Prostate gland (tissue), 2 donors: ENCODE measurements at regions not wholly inside any gene's neighbourhood (a gene's known extent, or its start where the extent isn't known, plus 50 kb on each side); places are given as distances from the start of the nearest gene placed in this dataset.
"Not testable (repeated sequence)": the region's sequence is repeated elsewhere in the genome, so short reads cannot be mapped to it uniquely, and the experiment has no call there.

Source experiments
- DNase-seq: peaks from one replicate; pipeline ENCODE4 v3.0.0-alpha.2; 2019; ENCODE audit warnings: low spot score
- H3K27ac ChIP-seq, 2 donors: fragments of 200-600 bp; sonication (generic); 2 replicates each; pipeline ENCODE4 v1.5.1; 2017 to 2019
- H3K27me3 ChIP-seq: fragments of 200-600 bp; sonication (generic); replicated peaks from 2 replicates; pipeline ENCODE4 v1.5.1; 2019; ENCODE audit not compliant: insufficient read depth
- H3K36me3 ChIP-seq, 2 donors: fragments of 200-600 bp; sonication (generic); 1 replicate in 1 of 2; 2 replicates in 1 of 2; pipeline versions ENCODE4 v1.5.1 to v1.8.1; 2017 to 2019
- H3K4me1 ChIP-seq: fragments of 200-600 bp; sonication (generic); replicated peaks from 2 replicates; pipeline ENCODE4 v1.5.1; 2019
- H3K4me3 ChIP-seq, 2 donors: fragments of 200-600 bp; sonication (generic); 2 replicates each; pipeline ENCODE4 v1.5.1; 2017 to 2019
- H3K9me3 ChIP-seq: fragments of 200-600 bp; sonication (generic); 2 replicates; pipeline ENCODE4 v1.5.1; 2017
- POLR2A ChIP-seq: fragments of 450-650 bp; IDR thresholded peaks from one replicate; pipeline ENCODE4 v1.6.1; 2016; ENCODE audit warnings: antibody characterized with exemption, mild to moderate bottlenecking
- POLR2AphosphoS5 ChIP-seq: sonication (generic); formaldehyde crosslinking; IDR thresholded peaks from one replicate; pipeline ENCODE4 v1.6.1; 2017; ENCODE audit warnings: antibody characterized with exemption
- WGBS: methylation state at CpG from one replicate; pipeline ENCODE4 v1.1.5; 2018; 5-methylcytosine and 5-hydroxymethylcytosine counted together
- intact Hi-C: fragments of 100-400 bp; cut with DNase I; formaldehyde crosslinking; loops from one replicate; pipeline ENCODE4 v1.14.2; 2022
- TF ChIP-seq, protein P1 (sequence below), 4 experiments: fragments of 200-600 bp in 2 of 4; fragments of 450-650 bp in 2 of 4; sonication (generic) in 2 of 4; IDR thresholded peaks; 1 replicate in 3 of 4; 2 replicates in 1 of 4; pipeline ENCODE4 v1.5.1; 2016 to 2019; ENCODE audit warnings: antibody characterized with exemption in 4 of 4, mild to moderate bottlenecking in 2 of 4, moderate library complexity in 2 of 4

DNA sequence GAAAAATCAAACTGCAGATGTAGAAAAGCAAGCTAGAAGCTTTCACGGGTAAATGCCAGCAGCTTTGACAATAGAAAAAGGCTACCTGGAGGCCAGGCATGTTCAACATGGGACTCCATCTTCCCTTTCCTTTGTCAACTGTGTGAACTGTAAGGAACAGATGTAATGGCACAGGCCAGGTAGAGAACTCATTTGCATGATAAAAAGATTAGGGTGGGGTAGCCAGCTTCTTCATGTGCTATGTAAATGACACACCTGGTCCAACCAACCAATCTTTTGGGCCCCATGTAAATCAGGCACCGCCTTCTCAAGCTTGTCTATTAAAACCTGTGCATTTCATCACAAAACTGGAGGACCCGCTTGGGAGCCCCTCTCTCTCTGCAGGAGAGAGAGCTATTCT is 686.5 kb upstream of the GOLIM4 start:
- TF ChIP-seq POLR2A (no peak), POLR2AphosphoS5 (no peak)
- TF ChIP-seq, protein P1, sequence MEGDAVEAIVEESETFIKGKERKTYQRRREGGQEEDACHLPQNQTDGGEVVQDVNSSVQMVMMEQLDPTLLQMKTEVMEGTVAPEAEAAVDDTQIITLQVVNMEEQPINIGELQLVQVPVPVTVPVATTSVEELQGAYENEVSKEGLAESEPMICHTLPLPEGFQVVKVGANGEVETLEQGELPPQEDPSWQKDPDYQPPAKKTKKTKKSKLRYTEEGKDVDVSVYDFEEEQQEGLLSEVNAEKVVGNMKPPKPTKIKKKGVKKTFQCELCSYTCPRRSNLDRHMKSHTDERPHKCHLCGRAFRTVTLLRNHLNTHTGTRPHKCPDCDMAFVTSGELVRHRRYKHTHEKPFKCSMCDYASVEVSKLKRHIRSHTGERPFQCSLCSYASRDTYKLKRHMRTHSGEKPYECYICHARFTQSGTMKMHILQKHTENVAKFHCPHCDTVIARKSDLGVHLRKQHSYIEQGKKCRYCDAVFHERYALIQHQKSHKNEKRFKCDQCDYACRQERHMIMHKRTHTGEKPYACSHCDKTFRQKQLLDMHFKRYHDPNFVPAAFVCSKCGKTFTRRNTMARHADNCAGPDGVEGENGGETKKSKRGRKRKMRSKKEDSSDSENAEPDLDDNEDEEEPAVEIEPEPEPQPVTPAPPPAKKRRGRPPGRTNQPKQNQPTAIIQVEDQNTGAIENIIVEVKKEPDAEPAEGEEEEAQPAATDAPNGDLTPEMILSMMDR (IDR thresholded peaks at IDR 0.05) = no peak
- no peaks in the 10 kb centered on the region for H3K36me3 ChIP-seq
- intact Hi-C loops = no loop called here
- WGBS = 88% methylated on average over 3 of the region's 3 CpGs
- no peaks in the 10 kb centered on the region for H3K27me3 ChIP-seq
- H3K27ac ChIP-seq = no peak overlapping the region
- H3K4me3 ChIP-seq = no peak overlapping the region
- no peaks in the 10 kb centered on the region for H3K9me3 ChIP-seq
- no peak for DNase-seq
- no peaks in the 10 kb centered on the region for H3K4me1 ChIP-seq

DNA sequence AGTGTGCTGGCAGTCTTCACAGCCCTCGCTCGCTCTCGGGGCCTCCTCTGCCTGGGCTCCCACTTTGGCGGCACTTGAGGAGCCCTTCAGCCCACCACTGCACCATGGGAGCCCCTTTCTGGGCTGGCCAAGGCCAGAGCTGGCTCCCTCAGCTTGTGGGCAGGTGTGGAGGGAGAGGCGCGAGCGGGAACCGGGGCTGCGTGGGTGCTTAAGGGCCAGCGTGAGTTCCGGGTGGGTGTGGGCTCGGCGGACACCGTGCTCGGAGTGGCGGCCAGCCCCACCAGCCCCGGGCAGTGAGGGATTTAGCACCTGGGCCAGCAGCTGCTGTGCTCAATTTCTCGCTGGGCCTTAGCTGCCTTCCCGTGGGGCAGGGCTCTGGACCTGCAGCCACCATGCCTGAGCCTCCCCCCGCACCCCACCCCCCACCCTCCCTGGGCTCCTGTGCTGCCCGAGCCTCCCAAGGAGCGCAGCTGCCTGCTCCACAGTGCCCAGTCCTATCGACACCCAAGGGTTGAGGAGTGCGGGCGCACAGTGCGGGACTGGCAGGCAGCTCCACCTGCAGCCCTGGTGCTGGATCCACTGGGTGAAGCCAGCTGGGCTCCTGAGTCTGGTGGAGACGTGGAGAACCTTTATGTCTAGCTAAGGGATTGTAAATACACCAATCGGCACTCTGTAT is 684.4 kb upstream of the GOLIM4 start:
- H3K9me3 ChIP-seq, H3K36me3 ChIP-seq, intact Hi-C loops, H3K4me3 ChIP-seq, DNase-seq, H3K27me3 ChIP-seq, H3K27ac ChIP-seq, H3K4me1 ChIP-seq: not testable (repeated sequence)
- 97% methylated on average over 27 of the region's 28 CpGs for WGBS

DNA sequence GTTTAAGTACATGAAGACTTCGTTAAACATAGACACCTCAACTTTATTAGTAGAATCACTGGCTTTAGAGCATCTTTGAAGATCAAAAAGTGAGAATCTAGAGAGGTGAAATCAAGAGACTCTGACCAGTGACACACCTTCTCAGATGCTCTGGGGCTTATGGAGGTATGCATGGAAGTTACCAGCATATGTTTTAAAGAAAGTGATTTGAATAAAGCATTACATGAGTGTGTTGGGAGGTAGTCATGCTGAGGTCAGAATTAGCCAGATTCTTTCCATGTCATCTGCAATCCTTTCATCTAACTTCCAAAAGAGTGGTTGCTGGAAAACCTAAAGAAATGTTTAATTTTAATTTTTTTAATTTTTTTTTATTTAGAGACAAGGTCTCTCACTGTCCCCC is 658.0 kb upstream of the GOLIM4 start:
- intact Hi-C loops = no loop called here
- no peak overlapping the region for H3K4me3 ChIP-seq
- TF ChIP-seq POLR2AphosphoS5 (no peak), POLR2A (no peak)
- TF ChIP-seq, protein P1 (IDR thresholded peaks at IDR 0.05) = no peak
- no peaks in the 10 kb centered on the region for H3K9me3 ChIP-seq
- no peak for DNase-seq
- H3K27me3 ChIP-seq = no peaks in the 10 kb centered on the region
- no peak overlapping the region for H3K27ac ChIP-seq
- no peaks in the 10 kb centered on the region for H3K4me1 ChIP-seq
- 91% methylated on average over 1 of the region's 1 CpG for WGBS
- no peaks in the 10 kb centered on the region for H3K36me3 ChIP-seq

DNA sequence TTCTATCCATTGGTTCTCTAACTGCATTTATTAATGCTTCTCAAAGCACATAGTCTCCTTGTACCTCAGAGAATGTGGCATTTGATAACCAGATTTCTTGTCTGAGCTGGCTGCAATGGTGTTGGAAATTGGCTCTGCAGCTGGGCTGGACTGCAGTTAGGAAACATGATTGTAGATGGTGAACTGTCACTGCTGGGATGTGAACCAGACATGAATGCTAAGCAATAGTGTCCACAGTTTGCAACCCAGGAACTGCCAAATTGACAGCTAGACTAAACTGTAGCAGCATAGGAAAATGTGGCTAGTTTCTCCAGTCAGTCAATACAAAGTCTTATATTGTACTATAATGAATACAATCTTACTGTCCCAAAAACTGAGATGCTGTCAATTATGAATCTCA is 656.6 kb upstream of the GOLIM4 start:
- TF ChIP-seq, protein P1 (IDR thresholded peaks at IDR 0.05) = no peak
- no peak for TF ChIP-seq POLR2AphosphoS5
- no peak for TF ChIP-seq POLR2A
- intact Hi-C loops = no loop called here
- no peak overlapping the region for H3K27ac ChIP-seq
- H3K27me3 ChIP-seq = no peaks in the 10 kb centered on the region
- H3K4me1 ChIP-seq = no peaks in the 10 kb centered on the region
- no peak for DNase-seq
- no peaks in the 10 kb centered on the region for H3K36me3 ChIP-seq
- no peak overlapping the region for H3K4me3 ChIP-seq
- no peaks in the 10 kb centered on the region for H3K9me3 ChIP-seq

DNA sequence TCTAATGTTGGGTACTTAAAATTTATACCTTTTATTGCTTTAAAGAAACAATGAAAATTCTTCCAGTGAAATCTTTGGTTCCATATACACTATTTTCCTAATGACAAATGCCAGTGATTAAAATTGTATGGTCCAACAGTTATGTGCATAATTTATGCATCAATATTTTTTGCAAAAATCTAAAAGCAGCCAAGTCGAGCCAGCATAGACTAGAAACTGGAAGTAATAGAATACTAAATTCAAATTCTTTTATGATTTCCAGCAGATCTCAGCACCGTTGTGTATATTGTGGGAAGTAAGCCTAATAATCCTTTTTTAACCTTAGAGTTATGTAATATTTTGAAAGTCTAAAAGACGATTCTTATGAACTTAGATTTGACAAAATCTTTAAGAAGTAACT is 652.0 kb upstream of the GOLIM4 start:
- intact Hi-C loops = no loop called here
- no peaks in the 10 kb centered on the region for H3K27me3 ChIP-seq
- no peak overlapping the region for H3K27ac ChIP-seq
- H3K36me3 ChIP-seq = no peaks in the 10 kb centered on the region
- TF ChIP-seq POLR2AphosphoS5 (no peak), POLR2A (no peak)
- TF ChIP-seq, protein P1 (IDR thresholded peaks at IDR 0.05) = no peak
- H3K9me3 ChIP-seq = no peaks in the 10 kb centered on the region
- H3K4me3 ChIP-seq = no peak overlapping the region
- WGBS = 90% methylated on average over 3 of the region's 3 CpGs
- H3K4me1 ChIP-seq = no peaks in the 10 kb centered on the region
- DNase-seq = no peak
